GM18520 (cell line): ENCODE measurements at regions not wholly inside any gene's neighbourhood (a gene's known extent, or its start where the extent isn't known, plus 50 kb on each side); places are given as distances from the start of the nearest gene placed in this dataset.
"Not testable (repeated sequence)": the region's sequence is repeated elsewhere in the genome, so short reads cannot be mapped to it uniquely, and the experiment has no call there.

Source experiments
- ATAC-seq: cut with Tn5 transposase; IDR thresholded peaks from one replicate; pipeline ENCODE4 v1.9.1; 2021; ENCODE audit not compliant: unreplicated experiment

GRCh38 chr5:124055751-124056150, 543.8 kb downstream of the CSNK1G3 start:
- ATAC-seq = no peak

GRCh38 chr5:124054564-124054963, 542.6 kb downstream of the CSNK1G3 start:
- no peak for ATAC-seq

GRCh38 chr5:124053340-124053739, 541.4 kb downstream of the CSNK1G3 start:
- ATAC-seq = no peak

- ATAC-seq = no peak
Measured at GRCh38 chr5:124052201-124052600, 540.2 kb downstream of the CSNK1G3 start.

GRCh38 chr5:124050120-124050770, 538.3 kb downstream of the CSNK1G3 start:
- ATAC-seq = no peak

GRCh38 chr5:124045412-124045811, 533.4 kb downstream of the CSNK1G3 start:
- ATAC-seq = no peak

- ATAC-seq = no peak
Measured at GRCh38 chr5:124044613-124045012, 532.6 kb downstream of the CSNK1G3 start.

GRCh38 chr5:124043456-124043855, 531.5 kb downstream of the CSNK1G3 start:
- no peak for ATAC-seq

GRCh38 chr5:124040799-124041198, 528.8 kb downstream of the CSNK1G3 start:
- no peak for ATAC-seq

GRCh38 chr5:124039410-124039809, 527.4 kb downstream of the CSNK1G3 start:
- no peak for ATAC-seq

- no peak for ATAC-seq
Measured at GRCh38 chr5:124036786-124037185, 524.8 kb downstream of the CSNK1G3 start.

GRCh38 chr5:124034963-124035362, 523.0 kb downstream of the CSNK1G3 start:
- ATAC-seq = peak; percentile 92

GRCh38 chr5:124034083-124034700, 522.2 kb downstream of the CSNK1G3 start:
- ATAC-seq = no peak

- ATAC-seq = no peak
Measured at GRCh38 chr5:124030043-124030491, 518.1 kb downstream of the CSNK1G3 start.

- ATAC-seq = no peak
Measured at GRCh38 chr5:124027441-124027840, 515.5 kb downstream of the CSNK1G3 start.

GRCh38 chr5:124025306-124025845, 513.4 kb downstream of the CSNK1G3 start:
- ATAC-seq = no peak

GRCh38 chr5:124022966-124023365, 511.0 kb downstream of the CSNK1G3 start:
- no peak for ATAC-seq

GRCh38 chr5:124021776-124022175, 509.8 kb downstream of the CSNK1G3 start:
- no peak for ATAC-seq

- ATAC-seq = no peak
Measured at GRCh38 chr5:124021066-124021641, 509.2 kb downstream of the CSNK1G3 start.

GRCh38 chr5:124017321-124017720, 505.3 kb downstream of the CSNK1G3 start:
- ATAC-seq = not testable (repeated sequence)

- no peak for ATAC-seq
Measured at GRCh38 chr5:124007675-124008398, 495.9 kb downstream of the CSNK1G3 start.
